ENCODE measurements at regions not wholly inside any gene's neighbourhood (a gene's known extent, or its start where the extent isn't known, plus 50 kb on each side); places are given as distances from the start of the nearest gene placed in this dataset.

GRCh38 chr12:115835445-115835844 is 442.0 kb downstream of the MED13L start:
- TF ChIP-seq CTCF (IDR thresholded peaks at IDR 0.05) = no peak
- TF ChIP-seq POLR2A (IDR thresholded peaks at IDR 0.05) = no peak
